Astrocyte (in vitro differentiated cells and primary cell): ENCODE measurements at regions not wholly inside any gene's neighbourhood (a gene's known extent, or its start where the extent isn't known, plus 50 kb on each side); places are given as distances from the start of the nearest gene placed in this dataset.

ENCODE experiments used
- DNase-seq: peaks from one replicate; pipeline ENCODE4 v3.0.0-alpha.2; 2010; ENCODE audit warnings: low read depth
- FAIRE-seq: peaks from 2 replicates; lab custom pipeline; 2011; peaks lifted over from hg19 to GRCh38; lab: Jason Lieb, UNC
- H2AFZ ChIP-seq: 2 replicates; pipeline ENCODE4 v1.6.0; 2012; ENCODE audit warnings: low read depth, low read length, inconsistent platforms
- H3K27ac ChIP-seq: 2 replicates; pipeline ENCODE4 v1.5.1; 2011; ENCODE audit warnings: low read depth, low read length, inconsistent platforms
- H3K27me3 ChIP-seq: 2 replicates; pipeline ENCODE4 v1.6.0; 2011; ENCODE audit warnings: low read length, inconsistent platforms; ENCODE audit not compliant: insufficient read depth
- H3K36me3 ChIP-seq: 2 replicates; pipeline ENCODE4 v1.5.1; 2011; ENCODE audit warnings: low read length, inconsistent platforms; ENCODE audit not compliant: insufficient read depth
- H3K4me1 ChIP-seq: 2 replicates; pipeline ENCODE4 v1.5.1; 2011; ENCODE audit warnings: low read length, inconsistent platforms; ENCODE audit not compliant: insufficient read depth
- H3K4me2 ChIP-seq: 2 replicates; pipeline ENCODE4 v1.6.0; 2012; ENCODE audit warnings: low read length, inconsistent platforms
- H3K4me3 ChIP-seq: 2 replicates; pipeline ENCODE4 v1.5.1; 2011; ENCODE audit warnings: low read depth, mild to moderate bottlenecking, low read length, inconsistent platforms; ENCODE audit not compliant: insufficient read depth
- H3K79me2 ChIP-seq: 2 replicates; pipeline ENCODE4 v1.6.0; 2012; ENCODE audit warnings: mild to moderate bottlenecking, low read length, inconsistent platforms; ENCODE audit not compliant: insufficient read depth
- H3K9ac ChIP-seq: 2 replicates; pipeline ENCODE4 v1.6.0; 2012; ENCODE audit warnings: mild to moderate bottlenecking, low read length, inconsistent platforms
- H3K9me3 ChIP-seq: 2 replicates; pipeline ENCODE4 v1.5.1; 2012; ENCODE audit warnings: low read depth, mild to moderate bottlenecking, low read length, inconsistent platforms; ENCODE audit not compliant: insufficient read depth
- H4K20me1 ChIP-seq: 2 replicates; pipeline ENCODE4 v1.6.0; 2012; ENCODE audit warnings: low read length, inconsistent platforms; ENCODE audit not compliant: insufficient read depth
- H3K27ac Mint-ChIP-seq: one replicate; pipeline ENCODE4 v1.8.0; 2021; ENCODE audit warnings: mild to moderate bottlenecking, mixed read lengths; ENCODE audit not compliant: unreplicated experiment
- H3K27me3 Mint-ChIP-seq: one replicate; pipeline ENCODE4 v1.8.0; 2021; ENCODE audit warnings: low read depth, mixed read lengths; ENCODE audit not compliant: unreplicated experiment
- H3K36me3 Mint-ChIP-seq: one replicate; pipeline ENCODE4 v1.8.0; 2021; ENCODE audit warnings: low read depth, mixed read lengths; ENCODE audit not compliant: unreplicated experiment
- H3K4me1 Mint-ChIP-seq: one replicate; pipeline ENCODE4 v1.8.0; 2021; ENCODE audit warnings: low read depth, mixed read lengths; ENCODE audit not compliant: unreplicated experiment
- H3K4me3 Mint-ChIP-seq: one replicate; pipeline ENCODE4 v1.8.0; 2021; ENCODE audit warnings: mild to moderate bottlenecking, moderate library complexity, mixed read lengths; ENCODE audit not compliant: unreplicated experiment
- H3K9me3 Mint-ChIP-seq: one replicate; pipeline ENCODE4 v1.8.0; 2021; ENCODE audit warnings: mild to moderate bottlenecking, mixed read lengths; ENCODE audit not compliant: unreplicated experiment
- CTCF ChIP-seq: IDR thresholded peaks from 2 replicates; pipeline ENCODE4 v1.5.1; 2011; ENCODE audit warnings: low read depth, mild to moderate bottlenecking, inconsistent platforms, low read length, moderate library complexity; ENCODE audit not compliant: insufficient read depth
- EZH2 ChIP-seq: IDR thresholded peaks from 2 replicates; pipeline ENCODE4 v1.6.1; 2012; ENCODE audit warnings: mild to moderate bottlenecking, low read length, inconsistent platforms; ENCODE audit not compliant: insufficient read depth

GRCh38 chr6:154567695-154568220, 57.3 kb upstream of the CNKSR3 start:
- FAIRE-seq: no peak
- Histone ChIP-seq H3K4me3 (no peak overlapping the region), H3K4me2 (no peak overlapping the region), H4K20me1 (no peaks in the 10 kb centered on the region), H3K36me3 (no peaks in the 10 kb centered on the region), H3K79me2 (no peaks in the 10 kb centered on the region), H3K4me1 (no peaks in the 10 kb centered on the region), H3K9ac (no peak overlapping the region), H3K27ac (no peak overlapping the region), H2AFZ (no peak overlapping the region), H3K9me3 (no peaks in the 10 kb centered on the region), H3K27me3 (no peaks in the 10 kb centered on the region)
- Mint-ChIP-seq H3K9me3 (no peaks in the 10 kb centered on the region), H3K4me3 (no peak overlapping the region), H3K36me3 (no peaks in the 10 kb centered on the region), H3K27me3 (no peaks in the 10 kb centered on the region), H3K27ac (no peak overlapping the region), H3K4me1 (no peaks in the 10 kb centered on the region)
- DNase-seq: no peak
- no peak for TF ChIP-seq EZH2
- TF ChIP-seq CTCF: no peak

DNA sequence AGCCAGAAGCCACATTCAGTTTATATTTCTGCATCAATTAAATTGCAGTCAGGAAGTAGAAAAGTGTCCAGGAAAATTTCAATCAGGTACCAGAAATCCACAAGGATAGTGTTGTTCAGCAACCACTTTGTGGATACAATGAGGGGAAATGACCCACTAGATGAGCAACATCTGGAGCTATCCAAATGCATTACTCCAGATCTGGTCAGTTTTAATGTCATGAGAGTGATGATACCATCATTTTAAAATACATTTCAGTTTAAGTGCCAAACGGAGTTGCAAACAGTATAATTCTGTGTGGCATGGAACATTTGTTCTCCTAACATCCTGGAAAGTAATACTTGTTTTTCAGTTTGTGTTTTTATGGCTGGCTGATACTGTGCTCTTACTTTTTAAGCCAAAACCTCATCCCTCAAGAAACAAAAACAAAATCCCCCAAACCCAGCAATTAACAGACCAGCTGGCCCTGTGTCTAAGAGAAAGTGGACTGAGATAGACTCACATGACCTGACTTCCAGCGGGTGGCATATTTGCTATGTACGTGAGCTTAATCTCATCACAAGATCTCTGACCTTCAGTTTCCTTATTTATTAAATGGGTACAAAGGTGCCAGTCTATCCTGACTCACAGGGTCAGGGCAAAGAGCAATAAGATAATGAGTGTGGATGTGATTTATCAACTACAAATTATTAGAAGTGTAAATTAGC, 58.8 kb upstream of the CNKSR3 start:
- Mint-ChIP-seq H3K4me1 (no peaks in the 10 kb centered on the region), H3K4me3 (no peak overlapping the region), H3K27me3 (no peaks in the 10 kb centered on the region), H3K27ac (no peak overlapping the region), H3K36me3 (no peaks in the 10 kb centered on the region), H3K9me3 (no peaks in the 10 kb centered on the region)
- Histone ChIP-seq H3K4me2 (no peak overlapping the region), H3K4me1 (no peaks in the 10 kb centered on the region), H3K27me3 (peaks cover 4% of the 10 kb centered on the region), H3K36me3 (no peaks in the 10 kb centered on the region), H4K20me1 (no peaks in the 10 kb centered on the region), H3K9ac (no peak overlapping the region), H3K79me2 (no peaks in the 10 kb centered on the region), H2AFZ (no peak overlapping the region), H3K27ac (no peak overlapping the region), H3K4me3 (no peak overlapping the region), H3K9me3 (no peaks in the 10 kb centered on the region)
- TF ChIP-seq CTCF: no peak
- TF ChIP-seq EZH2: no peak
- no peak for FAIRE-seq
- DNase-seq: no peak

DNA sequence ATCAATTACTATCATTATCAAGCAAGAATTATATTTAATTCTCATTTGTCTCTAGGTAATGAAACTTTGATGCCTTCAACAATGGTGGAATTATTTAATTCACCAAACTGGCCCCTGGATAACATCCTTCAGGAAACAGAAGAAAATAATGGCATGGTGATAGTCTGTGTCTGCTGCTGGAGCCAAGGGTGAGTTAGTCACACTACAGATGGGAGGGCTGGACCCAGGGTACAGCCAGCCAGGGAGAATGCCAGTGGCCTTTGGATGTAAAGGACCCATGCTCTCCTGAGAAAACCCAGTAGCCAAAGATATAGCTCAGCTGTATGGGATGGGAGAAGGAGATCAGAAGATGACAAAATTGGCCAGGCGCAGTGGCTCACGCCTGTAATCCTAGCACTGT, 60.0 kb upstream of the CNKSR3 start:
- no peak overlapping the region for H3K4me3 Mint-ChIP-seq
- no peaks in the 10 kb centered on the region for H3K79me2 ChIP-seq
- H3K36me3 ChIP-seq: no peaks in the 10 kb centered on the region
- H4K20me1 ChIP-seq: no peaks in the 10 kb centered on the region
- FAIRE-seq: no peak
- no peak overlapping the region for H2AFZ ChIP-seq
- no peaks in the 10 kb centered on the region for H3K4me1 ChIP-seq
- no peaks in the 10 kb centered on the region for H3K9me3 ChIP-seq
- H3K27me3 ChIP-seq: peaks cover 4% of the 10 kb centered on the region
- TF ChIP-seq CTCF (no peak), EZH2 (no peak)
- no peak overlapping the region for H3K4me2 ChIP-seq
- no peak for DNase-seq
- H3K27ac ChIP-seq: no peak overlapping the region
- no peaks in the 10 kb centered on the region for H3K4me1 Mint-ChIP-seq
- no peak overlapping the region for H3K9ac ChIP-seq
- H3K9me3 Mint-ChIP-seq: no peaks in the 10 kb centered on the region
- H3K27ac Mint-ChIP-seq: no peak overlapping the region
- H3K4me3 ChIP-seq: no peak overlapping the region
- no peaks in the 10 kb centered on the region for H3K36me3 Mint-ChIP-seq
- H3K27me3 Mint-ChIP-seq: no peaks in the 10 kb centered on the region
